Ovary (tissue), 7 donors: ENCODE measurements at regions not wholly inside any gene's neighbourhood (a gene's known extent, or its start where the extent isn't known, plus 50 kb on each side); places are given as distances from the start of the nearest gene placed in this dataset.

Experiments used
- DNase-seq, 5 donors: peaks; one replicate each; pipeline ENCODE4 v3.0.0-alpha.2; 2019 to 2020
- H3K27ac ChIP-seq, 2 donors: fragments of 200-600 bp; one replicate each; pipeline versions ENCODE4 v1.5.1 to v1.8.0; 2019 to 2022
- H3K27me3 ChIP-seq: fragments of 200-600 bp; one replicate; pipeline ENCODE4 v1.8.0; 2022
- H3K36me3 ChIP-seq: fragments of 200-600 bp; sonication (generic); one replicate; pipeline ENCODE4 v1.5.1; 2019
- H3K4me1 ChIP-seq: one replicate; pipeline ENCODE4 v1.8.1; 2013; ENCODE audit warnings: mild to moderate bottlenecking, moderate library complexity; ENCODE audit not compliant: insufficient read depth
- H3K4me3 ChIP-seq: fragments of 200-600 bp; sonication (generic); one replicate; pipeline ENCODE4 v1.5.1; 2017
- H3K9me3 ChIP-seq, 2 donors: fragments of 200-600 bp in 1 of 2; sonication (generic) in 1 of 2; one replicate each; pipeline versions ENCODE4 v1.5.1 to v1.8.1; 2013 to 2019; ENCODE audit warnings: mild to moderate bottlenecking in 1 of 2, moderate library complexity in 1 of 2
- CTCF ChIP-seq, 3 donors: fragments of 450-650 bp in 2 of 3; fragments of 200-600 bp in 1 of 3; IDR thresholded peaks; one replicate each; pipeline versions ENCODE4 v1.5.1 to v1.8.0; 2016 to 2022; ENCODE audit warnings: antibody characterized with exemption in 3 of 3, mild to moderate bottlenecking in 1 of 3
- EP300 ChIP-seq: sonication (generic); formaldehyde crosslinking; IDR thresholded peaks from one replicate; pipeline ENCODE4 v1.6.1; 2017; ENCODE audit warnings: antibody characterized with exemption
- POLR2A ChIP-seq: fragments of 450-650 bp; IDR thresholded peaks from one replicate; pipeline ENCODE4 v1.6.1; 2017; ENCODE audit warnings: antibody characterized with exemption, mild to moderate bottlenecking, moderate library complexity
- WGBS, 3 donors: extraction: QIAGEN DNeasy Blood & Tissue Kit in 1 of 3; methylation state at CpG; one replicate each; pipeline versions ENCODE4 v1.1.5 to v1.1.7; 2013 to 2017; 5-methylcytosine and 5-hydroxymethylcytosine counted together
- intact Hi-C, 4 donors: fragments of 100-400 bp; cut with DNase I; formaldehyde crosslinking; loops; one replicate each; pipeline versions ENCODE4 v1.11.0 to v1.15.1; 2022 to 2023
- donor health status: DM: no; HTN: no; CAD: no; lungs with moderate emphysema.
- donor health status: DM: no; HTN: no; CAD: no.
- donor health status: Bipolar disorder and iron deficiency.
- donor health status: DM: no; HTN: no; CAD: no.
- donor health status: DM: yes; HTN: yes; CAD: no.

GRCh38 chr2:8552293-8552801 lies 129.5 kb upstream of the ID2 start:
- H3K4me1 ChIP-seq = no peaks in the 10 kb centered on the region
- H3K27me3 ChIP-seq = no peaks in the 10 kb centered on the region
- peak in 1 of 5 donors; percentile 1 for DNase-seq
- TF ChIP-seq EP300 = no peak
- no peak for TF ChIP-seq POLR2A
- TF ChIP-seq CTCF (IDR thresholded peaks at IDR 0.05) = no peak
- no peaks in the 10 kb centered on the region for H3K36me3 ChIP-seq
- no peaks in the 10 kb centered on the region for H3K9me3 ChIP-seq
- no peak overlapping the region for H3K4me3 ChIP-seq
- 92 to 95% (median 94%) methylated on average over 17 of the region's 17 CpGs for WGBS, 3 donors
- no peak overlapping the region for H3K27ac ChIP-seq
- intact Hi-C loops = no loop called here

- H3K9me3 ChIP-seq = no peaks in the 10 kb centered on the region
- no peaks in the 10 kb centered on the region for H3K27me3 ChIP-seq
- H3K4me3 ChIP-seq = no peak overlapping the region
- DNase-seq = no peak
- no peaks in the 10 kb centered on the region for H3K4me1 ChIP-seq
- 92 to 97% (median 92%) methylated on average over 4 of the region's 4 CpGs for WGBS, 3 donors
- TF ChIP-seq CTCF (IDR thresholded peaks at IDR 0.05) = no peak
- TF ChIP-seq POLR2A = no peak
- TF ChIP-seq EP300 = no peak
- no peak overlapping the region for H3K27ac ChIP-seq
- intact Hi-C loops = no loop called here
- no peaks in the 10 kb centered on the region for H3K36me3 ChIP-seq
These were observed 128.2 kb upstream of the ID2 start for GRCh38 chr2:8553643-8554042.

- 94 to 96% (median 95%) methylated on average over 9 of the region's 9 CpGs for WGBS, 3 donors
- no peaks in the 10 kb centered on the region for H3K27me3 ChIP-seq
These were observed 127.5 kb upstream of the ID2 start for GRCh38 chr2:8554296-8554806.

GRCh38 chr2:8555543-8555942 lies 126.3 kb upstream of the ID2 start:
- Histone ChIP-seq H3K27me3 (no peaks in the 10 kb centered on the region), H3K27ac (no peak overlapping the region), H3K4me1 (no peaks in the 10 kb centered on the region), H3K9me3 (no peaks in the 10 kb centered on the region), H3K36me3 (no peaks in the 10 kb centered on the region), H3K4me3 (no peak overlapping the region)
- WGBS, 3 donors = 90 to 94% (median 91%) methylated on average over 2 of the region's 2 CpGs
- intact Hi-C loops = no loop called here
- TF ChIP-seq POLR2A (no peak), CTCF (IDR thresholded peaks at IDR 0.05) (no peak), EP300 (no peak)
- no peak for DNase-seq

More at GRCh38 chr2:8554296-8554806, 127.5 kb upstream of the ID2 start:
- intact Hi-C loops = no loop called here
- Histone ChIP-seq H3K9me3 (no peaks in the 10 kb centered on the region), H3K27ac (no peak overlapping the region), H3K4me3 (no peak overlapping the region), H3K4me1 (no peaks in the 10 kb centered on the region), H3K36me3 (no peaks in the 10 kb centered on the region)
- no peak for TF ChIP-seq POLR2A
- peak in 1 of 5 donors; percentile 3 for DNase-seq

GRCh38 chr2:8558096-8558495 lies 123.8 kb upstream of the ID2 start:
- Histone ChIP-seq H3K27ac (no peak overlapping the region), H3K4me1 (no peaks in the 10 kb centered on the region), H3K9me3 (no peaks in the 10 kb centered on the region), H3K4me3 (no peak overlapping the region), H3K27me3 (no peaks in the 10 kb centered on the region), H3K36me3 (no peaks in the 10 kb centered on the region)
- DNase-seq = peak in 1 of 5 donors; percentile 16
- no peak for TF ChIP-seq POLR2A
- intact Hi-C loops = no loop called here
- 94 to 99% (median 95%) methylated on average over 3 of the region's 3 CpGs for WGBS, 3 donors
